MM.1S (cell line): ENCODE measurements at regions not wholly inside any gene's neighbourhood (a gene's known extent, or its start where the extent isn't known, plus 50 kb on each side); places are given as distances from the start of the nearest gene placed in this dataset.

ENCODE experiments used
- DNase-seq: peaks from one replicate; pipeline ENCODE4 v3.0.0-alpha.2; 2015
- H2AFZ ChIP-seq: fragments of 300-600 bp; sonication (generic); 2 replicates; pipeline ENCODE4 v1.6.0; 2016; ENCODE audit warnings: antibody characterized with exemption, low read length
- H3F3A ChIP-seq: fragments of 300-600 bp; sonication (generic); 2 replicates; pipeline ENCODE4 v1.6.1; 2016; ENCODE audit warnings: mild to moderate bottlenecking, antibody characterized with exemption, low read length, moderate library complexity, mixed read lengths; ENCODE audit not compliant: insufficient read depth
- H3K27ac ChIP-seq: fragments of 300-600 bp; sonication (generic); 2 replicates; pipeline ENCODE4 v1.5.1; 2016; ENCODE audit warnings: mild to moderate bottlenecking, low read length
- H3K27me3 ChIP-seq: fragments of 300-600 bp; sonication (generic); replicated peaks from 2 replicates; pipeline ENCODE4 v1.6.0; 2016; ENCODE audit warnings: low read length; ENCODE audit not compliant: insufficient read depth
- H3K36me3 ChIP-seq: fragments of 300-600 bp; sonication (generic); replicated peaks from 2 replicates; pipeline ENCODE4 v1.6.1; 2016; ENCODE audit warnings: mild to moderate bottlenecking, low read length, mixed read lengths; ENCODE audit not compliant: insufficient read depth
- H3K4me1 ChIP-seq: fragments of 300-600 bp; sonication (generic); 2 replicates; pipeline ENCODE4 v1.6.1; 2016; ENCODE audit warnings: low read length, mixed read lengths
- H3K4me2 ChIP-seq: fragments of 300-600 bp; sonication (generic); 2 replicates; pipeline ENCODE4 v1.6.0; 2016; ENCODE audit warnings: low read depth, low read length
- H3K4me3 ChIP-seq: fragments of 300-600 bp; sonication (generic); 2 replicates; pipeline ENCODE4 v1.5.1; 2016; ENCODE audit warnings: low read length, mixed read lengths
- H3K79me2 ChIP-seq: fragments of 300-600 bp; sonication (generic); 2 replicates; pipeline ENCODE4 v1.6.1; 2016; ENCODE audit warnings: mixed run types, low read length, mixed read lengths
- H3K9ac ChIP-seq: fragments of 300-600 bp; sonication (generic); 2 replicates; pipeline ENCODE4 v1.6.1; 2016; ENCODE audit warnings: low read length, mixed read lengths
- H3K9me2 ChIP-seq: fragments of 300-600 bp; sonication (generic); replicated peaks from 2 replicates; pipeline ENCODE4 v1.6.1; 2016; ENCODE audit warnings: mild to moderate bottlenecking, low read length, mixed read lengths; ENCODE audit not compliant: insufficient read depth
- H3K9me3 ChIP-seq: fragments of 300-600 bp; sonication (generic); replicated peaks from 2 replicates; pipeline ENCODE4 v1.6.1; 2016; ENCODE audit warnings: mild to moderate bottlenecking, low read length, mixed read lengths; ENCODE audit not compliant: insufficient read depth
- H4K20me1 ChIP-seq: fragments of 300-600 bp; sonication (generic); 2 replicates; pipeline ENCODE4 v1.6.1; 2016; ENCODE audit warnings: mild to moderate bottlenecking, low read length, moderate library complexity, mixed read lengths; ENCODE audit not compliant: insufficient read depth
- EZH2 ChIP-seq: fragments of 300-600 bp; sonication (generic); optimal IDR thresholded peaks from 2 replicates; pipeline ENCODE3; 2017; ENCODE audit warnings: low read depth, mild to moderate bottlenecking, antibody characterized with exemption, low read length, mixed read lengths
- EZH2phosphoT487 ChIP-seq: fragments of 300-600 bp; sonication (generic); IDR thresholded peaks from 2 replicates; pipeline ENCODE4 v1.6.1; 2018; ENCODE audit warnings: antibody characterized with exemption, low read length
- TF ChIP-seq, protein P1 (sequence below): fragments of 300-600 bp; sonication (generic); IDR thresholded peaks from 2 replicates; pipeline ENCODE4 v1.5.1; 2016; ENCODE audit warnings: antibody characterized with exemption, low read length, mixed read lengths

DNA sequence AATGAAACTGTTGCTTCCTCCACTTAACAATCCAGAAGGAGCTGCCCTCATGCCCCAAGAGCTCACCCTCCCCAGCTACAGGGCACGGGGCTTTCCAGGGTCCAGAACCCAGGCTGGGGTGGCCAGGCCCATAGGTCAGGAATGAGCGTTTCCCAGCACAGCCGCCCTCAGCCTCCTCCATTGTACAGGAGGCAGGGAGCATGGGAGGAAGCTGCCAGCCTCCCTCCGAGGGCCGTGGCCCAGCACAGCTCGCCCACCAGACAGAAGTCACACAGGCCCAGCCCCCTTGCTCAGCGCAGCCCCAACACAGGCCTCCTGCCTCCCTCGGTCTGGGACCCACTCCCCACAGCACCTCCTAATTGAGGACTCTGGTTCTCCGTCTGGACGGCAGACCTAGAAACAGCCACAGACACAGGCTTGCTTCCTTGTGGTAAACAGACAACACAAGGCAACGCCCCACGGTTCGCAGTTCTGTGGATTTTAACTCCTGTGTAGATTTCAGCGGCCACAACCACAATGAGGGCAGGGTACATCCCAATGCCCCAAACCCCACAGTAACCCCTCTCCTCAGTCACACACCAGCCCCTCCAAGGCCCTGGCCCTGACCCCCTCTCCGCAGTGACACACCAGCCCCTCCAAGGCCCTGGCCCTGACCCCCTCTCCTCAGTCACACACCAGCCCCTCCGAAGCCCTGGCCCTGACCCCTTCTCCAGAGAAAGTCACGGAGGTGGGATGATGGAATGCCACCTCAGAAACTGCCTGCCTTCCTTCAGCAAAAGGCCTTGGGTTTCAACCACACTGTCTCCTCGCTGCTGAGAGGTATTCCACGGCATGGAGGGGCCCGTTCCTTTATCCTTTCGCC, 173.5 kb downstream of the DLL1 start:
- H3K27me3 ChIP-seq = no peaks in the 10 kb centered on the region
- H3K9me3 ChIP-seq = no peaks in the 10 kb centered on the region
- H3K9ac ChIP-seq = no peak overlapping the region
- DNase-seq = no peak
- no peaks in the 10 kb centered on the region for H3K79me2 ChIP-seq
- H2AFZ ChIP-seq = no peak overlapping the region
- H3K9me2 ChIP-seq = no peaks in the 10 kb centered on the region
- no peaks in the 10 kb centered on the region for H3K36me3 ChIP-seq
- H3K27ac ChIP-seq = no peak overlapping the region
- no peak overlapping the region for H3K4me2 ChIP-seq
- no peaks in the 10 kb centered on the region for H4K20me1 ChIP-seq
- no peaks in the 10 kb centered on the region for H3F3A ChIP-seq
- H3K4me3 ChIP-seq = no peak overlapping the region
- no peak for TF ChIP-seq EZH2
- no peak for TF ChIP-seq EZH2phosphoT487
- TF ChIP-seq, protein P1, sequence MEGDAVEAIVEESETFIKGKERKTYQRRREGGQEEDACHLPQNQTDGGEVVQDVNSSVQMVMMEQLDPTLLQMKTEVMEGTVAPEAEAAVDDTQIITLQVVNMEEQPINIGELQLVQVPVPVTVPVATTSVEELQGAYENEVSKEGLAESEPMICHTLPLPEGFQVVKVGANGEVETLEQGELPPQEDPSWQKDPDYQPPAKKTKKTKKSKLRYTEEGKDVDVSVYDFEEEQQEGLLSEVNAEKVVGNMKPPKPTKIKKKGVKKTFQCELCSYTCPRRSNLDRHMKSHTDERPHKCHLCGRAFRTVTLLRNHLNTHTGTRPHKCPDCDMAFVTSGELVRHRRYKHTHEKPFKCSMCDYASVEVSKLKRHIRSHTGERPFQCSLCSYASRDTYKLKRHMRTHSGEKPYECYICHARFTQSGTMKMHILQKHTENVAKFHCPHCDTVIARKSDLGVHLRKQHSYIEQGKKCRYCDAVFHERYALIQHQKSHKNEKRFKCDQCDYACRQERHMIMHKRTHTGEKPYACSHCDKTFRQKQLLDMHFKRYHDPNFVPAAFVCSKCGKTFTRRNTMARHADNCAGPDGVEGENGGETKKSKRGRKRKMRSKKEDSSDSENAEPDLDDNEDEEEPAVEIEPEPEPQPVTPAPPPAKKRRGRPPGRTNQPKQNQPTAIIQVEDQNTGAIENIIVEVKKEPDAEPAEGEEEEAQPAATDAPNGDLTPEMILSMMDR = no peak
- no peaks in the 10 kb centered on the region for H3K4me1 ChIP-seq

DNA sequence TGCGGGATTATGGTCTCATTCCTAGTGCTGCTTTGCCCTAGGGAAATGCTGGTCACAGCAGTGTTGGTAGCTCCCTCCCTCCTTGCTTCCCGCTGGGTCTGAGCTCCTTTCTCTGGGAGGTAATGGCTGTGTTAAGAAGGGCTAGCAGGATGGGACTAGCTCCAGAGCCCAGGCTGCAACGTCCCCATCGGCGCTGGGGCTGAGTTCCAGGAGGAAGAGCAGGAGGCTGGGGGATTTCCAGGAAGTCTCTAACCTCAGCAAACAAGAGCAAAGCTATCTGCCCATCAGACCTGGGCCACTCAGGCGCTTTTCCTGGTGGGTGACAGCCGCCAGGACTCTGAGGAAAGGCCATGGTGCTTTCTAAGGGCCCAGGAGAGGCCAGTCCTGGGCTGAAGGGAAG, 174.2 kb downstream of the DLL1 start:
- Histone ChIP-seq H3K9ac (no peak overlapping the region), H3K27ac (no peak overlapping the region), H2AFZ (no peak overlapping the region), H3K4me1 (no peaks in the 10 kb centered on the region), H3K9me3 (no peaks in the 10 kb centered on the region), H3K9me2 (no peaks in the 10 kb centered on the region), H3K36me3 (no peaks in the 10 kb centered on the region), H3K27me3 (no peaks in the 10 kb centered on the region), H3K79me2 (no peaks in the 10 kb centered on the region), H3F3A (no peaks in the 10 kb centered on the region), H3K4me2 (no peak overlapping the region), H4K20me1 (no peaks in the 10 kb centered on the region), H3K4me3 (no peak overlapping the region)
- no peak for DNase-seq
- TF ChIP-seq EZH2phosphoT487 (no peak), EZH2 (no peak)
- TF ChIP-seq, protein P1 = no peak

DNA sequence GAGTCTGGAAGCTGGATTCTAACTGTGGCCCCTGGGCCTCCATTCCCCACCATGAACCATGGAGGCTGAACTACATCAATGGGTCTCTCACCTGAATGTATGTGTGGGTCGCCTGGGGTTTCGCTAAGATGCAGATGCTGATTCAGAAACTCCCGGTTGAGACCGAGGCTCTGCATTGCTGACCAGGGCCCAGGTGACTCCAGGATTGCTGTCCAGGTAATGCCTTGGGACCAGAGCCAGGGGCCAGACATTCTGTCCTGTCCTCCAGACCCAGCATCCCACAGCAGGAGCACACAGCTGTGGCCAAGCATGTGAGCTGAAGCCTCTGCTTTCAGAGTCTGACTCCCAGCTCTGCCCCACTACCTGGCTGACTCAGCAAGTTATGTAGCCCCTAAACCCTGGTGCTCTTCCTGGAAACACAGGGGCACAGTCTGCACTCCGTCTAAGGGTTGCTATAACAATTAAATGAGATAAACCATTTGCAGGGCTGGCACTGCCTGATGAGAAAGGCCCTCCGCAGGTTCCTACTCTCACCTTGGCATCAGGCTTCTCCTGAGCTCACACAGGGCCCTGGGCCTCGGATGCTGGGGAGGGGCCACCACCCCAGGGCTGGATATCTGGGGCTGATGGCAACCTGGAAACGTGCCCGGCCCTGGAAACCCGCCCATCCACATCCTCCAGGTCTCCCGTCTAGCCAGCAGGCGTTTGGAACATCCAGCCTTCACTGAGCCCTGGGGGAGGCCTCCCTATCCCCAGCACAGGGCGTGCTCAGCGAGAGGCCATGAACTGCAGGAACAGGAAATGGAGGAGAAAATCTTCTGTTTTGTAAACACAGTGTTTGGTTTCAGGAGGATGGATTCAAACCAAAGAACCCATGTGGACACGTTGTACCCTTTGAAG, 175.7 kb downstream of the DLL1 start:
- Histone ChIP-seq H3K4me3 (no peak overlapping the region), H3K79me2 (no peaks in the 10 kb centered on the region), H3K27me3 (no peaks in the 10 kb centered on the region), H3K4me2 (no peak overlapping the region), H3K9me3 (no peaks in the 10 kb centered on the region), H2AFZ (no peak overlapping the region), H3K9me2 (no peaks in the 10 kb centered on the region), H3F3A (no peaks in the 10 kb centered on the region), H3K9ac (no peak overlapping the region), H3K36me3 (no peaks in the 10 kb centered on the region), H3K4me1 (no peaks in the 10 kb centered on the region), H4K20me1 (no peaks in the 10 kb centered on the region), H3K27ac (no peak overlapping the region)
- TF ChIP-seq EZH2phosphoT487 = no peak
- TF ChIP-seq, protein P1 = no peak
- TF ChIP-seq EZH2 = no peak
- no peak for DNase-seq
